ENCODE measurements at regions not wholly inside any gene's neighbourhood (a gene's known extent, or its start where the extent isn't known, plus 50 kb on each side); places are given as distances from the start of the nearest gene placed in this dataset.

DNA sequence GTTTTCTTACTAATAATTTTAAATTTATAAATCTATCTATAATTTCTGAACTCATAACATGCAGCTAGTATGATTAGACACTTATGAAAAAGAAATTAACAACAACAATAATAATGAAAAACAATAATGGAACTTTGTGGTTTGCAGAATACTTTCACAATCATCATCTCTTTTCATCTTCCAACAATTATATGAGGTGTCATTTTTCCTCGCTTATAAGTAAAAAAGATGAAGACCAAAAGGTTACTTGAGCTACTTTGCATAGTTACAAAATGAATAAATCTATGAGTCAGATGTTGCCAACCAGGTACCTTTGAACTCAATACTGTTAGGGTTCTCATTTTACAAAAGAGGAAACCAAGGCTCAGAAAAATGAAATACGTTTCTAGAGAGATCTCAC lies 98.5 kb upstream of the ELOVL6 start:
- TF ChIP-seq, protein P1, sequence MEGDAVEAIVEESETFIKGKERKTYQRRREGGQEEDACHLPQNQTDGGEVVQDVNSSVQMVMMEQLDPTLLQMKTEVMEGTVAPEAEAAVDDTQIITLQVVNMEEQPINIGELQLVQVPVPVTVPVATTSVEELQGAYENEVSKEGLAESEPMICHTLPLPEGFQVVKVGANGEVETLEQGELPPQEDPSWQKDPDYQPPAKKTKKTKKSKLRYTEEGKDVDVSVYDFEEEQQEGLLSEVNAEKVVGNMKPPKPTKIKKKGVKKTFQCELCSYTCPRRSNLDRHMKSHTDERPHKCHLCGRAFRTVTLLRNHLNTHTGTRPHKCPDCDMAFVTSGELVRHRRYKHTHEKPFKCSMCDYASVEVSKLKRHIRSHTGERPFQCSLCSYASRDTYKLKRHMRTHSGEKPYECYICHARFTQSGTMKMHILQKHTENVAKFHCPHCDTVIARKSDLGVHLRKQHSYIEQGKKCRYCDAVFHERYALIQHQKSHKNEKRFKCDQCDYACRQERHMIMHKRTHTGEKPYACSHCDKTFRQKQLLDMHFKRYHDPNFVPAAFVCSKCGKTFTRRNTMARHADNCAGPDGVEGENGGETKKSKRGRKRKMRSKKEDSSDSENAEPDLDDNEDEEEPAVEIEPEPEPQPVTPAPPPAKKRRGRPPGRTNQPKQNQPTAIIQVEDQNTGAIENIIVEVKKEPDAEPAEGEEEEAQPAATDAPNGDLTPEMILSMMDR (IDR thresholded peaks at IDR 0.05; ENCODE audit: low read depth, low read length, missing input control) = no peak
- TF ChIP-seq, protein P2, sequence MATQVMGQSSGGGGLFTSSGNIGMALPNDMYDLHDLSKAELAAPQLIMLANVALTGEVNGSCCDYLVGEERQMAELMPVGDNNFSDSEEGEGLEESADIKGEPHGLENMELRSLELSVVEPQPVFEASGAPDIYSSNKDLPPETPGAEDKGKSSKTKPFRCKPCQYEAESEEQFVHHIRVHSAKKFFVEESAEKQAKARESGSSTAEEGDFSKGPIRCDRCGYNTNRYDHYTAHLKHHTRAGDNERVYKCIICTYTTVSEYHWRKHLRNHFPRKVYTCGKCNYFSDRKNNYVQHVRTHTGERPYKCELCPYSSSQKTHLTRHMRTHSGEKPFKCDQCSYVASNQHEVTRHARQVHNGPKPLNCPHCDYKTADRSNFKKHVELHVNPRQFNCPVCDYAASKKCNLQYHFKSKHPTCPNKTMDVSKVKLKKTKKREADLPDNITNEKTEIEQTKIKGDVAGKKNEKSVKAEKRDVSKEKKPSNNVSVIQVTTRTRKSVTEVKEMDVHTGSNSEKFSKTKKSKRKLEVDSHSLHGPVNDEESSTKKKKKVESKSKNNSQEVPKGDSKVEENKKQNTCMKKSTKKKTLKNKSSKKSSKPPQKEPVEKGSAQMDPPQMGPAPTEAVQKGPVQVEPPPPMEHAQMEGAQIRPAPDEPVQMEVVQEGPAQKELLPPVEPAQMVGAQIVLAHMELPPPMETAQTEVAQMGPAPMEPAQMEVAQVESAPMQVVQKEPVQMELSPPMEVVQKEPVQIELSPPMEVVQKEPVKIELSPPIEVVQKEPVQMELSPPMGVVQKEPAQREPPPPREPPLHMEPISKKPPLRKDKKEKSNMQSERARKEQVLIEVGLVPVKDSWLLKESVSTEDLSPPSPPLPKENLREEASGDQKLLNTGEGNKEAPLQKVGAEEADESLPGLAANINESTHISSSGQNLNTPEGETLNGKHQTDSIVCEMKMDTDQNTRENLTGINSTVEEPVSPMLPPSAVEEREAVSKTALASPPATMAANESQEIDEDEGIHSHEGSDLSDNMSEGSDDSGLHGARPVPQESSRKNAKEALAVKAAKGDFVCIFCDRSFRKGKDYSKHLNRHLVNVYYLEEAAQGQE (IDR thresholded peaks at IDR 0.05) = no peak
- no peak for TF ChIP-seq SP1 (IDR thresholded peaks at IDR 0.05)
- TF ChIP-seq, protein P3, sequence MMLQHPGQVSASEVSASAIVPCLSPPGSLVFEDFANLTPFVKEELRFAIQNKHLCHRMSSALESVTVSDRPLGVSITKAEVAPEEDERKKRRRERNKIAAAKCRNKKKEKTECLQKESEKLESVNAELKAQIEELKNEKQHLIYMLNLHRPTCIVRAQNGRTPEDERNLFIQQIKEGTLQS (IDR thresholded peaks at IDR 0.05) = no peak
- TF ChIP-seq TAF1 (conservative IDR thresholded peaks at IDR 0.05) = no peak
- no peak for TF ChIP-seq GABPA (IDR thresholded peaks at IDR 0.05 in 1 of 2, conservative IDR thresholded peaks at IDR 0.05 in 1 of 2)
- no peak for TF ChIP-seq RAD21 (IDR thresholded peaks at IDR 0.05)
- TF ChIP-seq EGR1 (IDR thresholded peaks at IDR 0.05; ENCODE audit: low read depth in 2 of 2) = no peak
- no peak for TF ChIP-seq YY1 (IDR thresholded peaks at IDR 0.05)

Data from liver (tissue), 3 donors.